Epithelial cell of proximal tubule (primary cell): ENCODE measurements at regions not wholly inside any gene's neighbourhood (a gene's known extent, or its start where the extent isn't known, plus 50 kb on each side); places are given as distances from the start of the nearest gene placed in this dataset.

Experiments
- DNase-seq: peaks from one replicate; pipeline ENCODE4 v3.0.0-alpha.2; 2011; ENCODE audit warnings: low read depth
- H3K4me3 ChIP-seq: 2 replicates; pipeline ENCODE4 v1.5.1; 2011; ENCODE audit warnings: low read depth, mild to moderate bottlenecking, low read length
- TF ChIP-seq, protein P1 (sequence below): conservative IDR thresholded peaks from 2 replicates; pipeline ENCODE4 v1.5.1; 2012; ENCODE audit warnings: low read depth, mild to moderate bottlenecking, low read length

DNA sequence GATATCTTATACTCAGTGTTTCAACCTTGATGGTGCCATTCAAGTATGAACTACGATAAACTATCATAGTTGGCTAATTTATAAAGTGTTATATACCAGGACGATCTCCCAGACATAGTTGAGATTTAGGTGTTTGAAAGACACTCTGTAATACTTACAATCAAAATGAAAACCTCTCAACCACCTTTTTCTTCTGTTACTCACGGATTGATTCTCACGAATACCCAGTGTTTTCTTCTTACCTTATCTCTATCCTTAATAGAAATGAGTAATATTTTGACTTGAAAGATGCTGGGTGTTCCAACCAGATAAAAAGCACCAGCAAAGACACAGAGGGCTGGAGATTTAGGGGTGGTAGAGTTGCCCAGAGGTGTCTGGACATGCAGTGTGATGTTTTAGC is 169.9 kb downstream of the PTCSC3 start:
- TF ChIP-seq, protein P1, sequence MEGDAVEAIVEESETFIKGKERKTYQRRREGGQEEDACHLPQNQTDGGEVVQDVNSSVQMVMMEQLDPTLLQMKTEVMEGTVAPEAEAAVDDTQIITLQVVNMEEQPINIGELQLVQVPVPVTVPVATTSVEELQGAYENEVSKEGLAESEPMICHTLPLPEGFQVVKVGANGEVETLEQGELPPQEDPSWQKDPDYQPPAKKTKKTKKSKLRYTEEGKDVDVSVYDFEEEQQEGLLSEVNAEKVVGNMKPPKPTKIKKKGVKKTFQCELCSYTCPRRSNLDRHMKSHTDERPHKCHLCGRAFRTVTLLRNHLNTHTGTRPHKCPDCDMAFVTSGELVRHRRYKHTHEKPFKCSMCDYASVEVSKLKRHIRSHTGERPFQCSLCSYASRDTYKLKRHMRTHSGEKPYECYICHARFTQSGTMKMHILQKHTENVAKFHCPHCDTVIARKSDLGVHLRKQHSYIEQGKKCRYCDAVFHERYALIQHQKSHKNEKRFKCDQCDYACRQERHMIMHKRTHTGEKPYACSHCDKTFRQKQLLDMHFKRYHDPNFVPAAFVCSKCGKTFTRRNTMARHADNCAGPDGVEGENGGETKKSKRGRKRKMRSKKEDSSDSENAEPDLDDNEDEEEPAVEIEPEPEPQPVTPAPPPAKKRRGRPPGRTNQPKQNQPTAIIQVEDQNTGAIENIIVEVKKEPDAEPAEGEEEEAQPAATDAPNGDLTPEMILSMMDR: no peak
- no peak for DNase-seq
- H3K4me3 ChIP-seq: no peak overlapping the region

DNA sequence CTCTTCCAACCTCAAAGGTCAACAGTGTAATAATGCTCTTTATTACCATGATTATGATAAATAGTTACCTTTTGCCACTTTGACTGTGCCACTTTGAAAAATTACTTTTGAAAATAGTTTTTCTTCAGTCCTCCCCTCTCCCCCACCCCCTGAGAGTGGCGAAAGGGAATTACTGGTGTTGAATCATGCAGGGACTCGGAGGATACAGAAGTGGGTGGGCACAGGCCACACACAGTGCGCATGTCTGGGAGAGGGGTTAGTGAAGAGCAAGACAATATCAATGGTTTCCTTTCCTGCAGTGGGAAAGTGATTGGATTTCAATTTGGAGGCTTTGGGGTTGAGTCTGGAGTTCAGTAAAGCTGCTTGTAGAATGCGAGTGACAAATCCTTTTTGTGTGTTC is 170.9 kb downstream of the PTCSC3 start:
- DNase-seq: no peak
- TF ChIP-seq, protein P1: no peak
- H3K4me3 ChIP-seq: no peak overlapping the region

DNA sequence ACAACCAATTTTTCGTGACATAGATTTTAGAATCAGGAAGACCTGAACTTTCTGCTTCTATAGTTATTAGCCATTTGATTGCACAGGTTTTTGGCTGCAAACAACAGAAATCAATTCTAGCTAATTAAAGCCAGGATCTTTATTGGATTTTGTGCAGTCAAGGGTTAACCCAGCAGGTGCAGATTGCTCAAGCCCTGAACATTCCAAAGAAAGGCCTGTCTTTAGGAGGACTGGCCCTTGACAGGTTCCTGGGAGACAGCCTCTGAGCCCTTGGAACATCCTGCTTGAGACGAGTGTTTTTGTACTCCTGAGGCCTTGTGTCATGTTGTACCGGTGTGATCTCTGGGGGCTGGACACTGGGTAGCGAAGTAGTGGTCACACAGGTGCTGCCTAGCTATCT is 174.6 kb downstream of the PTCSC3 start:
- DNase-seq: no peak
- TF ChIP-seq, protein P1: no peak
- no peak overlapping the region for H3K4me3 ChIP-seq

DNA sequence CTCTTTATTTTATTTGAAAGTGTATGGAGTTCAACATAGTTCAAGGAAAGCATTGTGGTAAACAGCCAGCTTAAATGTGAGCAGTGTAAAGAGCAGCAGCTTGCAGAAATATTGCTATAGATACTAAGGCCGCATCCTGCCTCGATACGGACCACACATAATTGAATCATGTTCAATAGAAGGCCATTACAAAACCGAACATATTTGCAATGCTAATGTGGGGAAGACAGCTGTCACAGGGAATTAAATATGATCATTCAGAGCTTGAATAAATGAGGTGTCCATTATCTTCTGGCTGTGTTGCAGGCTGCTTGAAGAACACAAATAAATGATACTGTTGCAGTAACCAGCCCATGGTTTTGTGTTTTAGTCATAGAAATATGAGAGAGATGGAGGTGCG is 173.2 kb downstream of the BRMS1L start:
- no peak for DNase-seq
- TF ChIP-seq, protein P1: no peak
- H3K4me3 ChIP-seq: no peak overlapping the region

DNA sequence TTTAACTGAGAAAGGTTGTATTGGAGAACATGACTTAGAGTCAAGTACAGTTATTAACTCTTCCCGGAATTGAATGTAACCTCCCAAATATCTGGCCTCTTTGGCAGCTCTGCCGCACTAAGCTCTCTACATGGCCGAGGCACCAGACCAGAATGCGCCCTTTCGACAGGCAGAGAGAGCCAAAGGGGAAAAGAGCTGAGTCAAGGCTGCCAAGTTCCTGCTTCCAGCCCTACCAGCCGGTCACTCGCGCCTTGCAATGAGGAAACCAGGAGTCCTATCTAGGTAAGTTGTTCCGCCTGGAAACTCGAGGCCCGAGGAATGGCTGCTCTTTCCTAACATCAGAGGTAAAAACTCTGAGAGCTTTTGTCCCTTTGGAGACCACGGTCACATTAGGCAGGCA is 172.2 kb downstream of the BRMS1L start:
- no peak for DNase-seq

DNA sequence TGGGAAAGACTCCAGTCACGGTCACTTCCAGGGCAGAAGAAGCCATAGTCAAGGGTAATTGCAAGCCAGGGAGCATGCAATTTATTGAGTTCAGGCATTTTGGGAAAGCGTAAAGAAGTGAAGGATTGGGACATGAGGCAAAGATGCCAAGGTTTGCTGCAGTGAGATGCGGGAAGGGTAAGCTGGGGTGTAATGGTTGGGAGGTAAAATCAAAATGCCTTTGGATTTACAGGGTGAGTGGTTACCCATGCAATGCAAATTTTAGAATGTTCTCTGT is 167.5 kb downstream of the BRMS1L start:
- TF ChIP-seq, protein P1: no peak
- no peak overlapping the region for H3K4me3 ChIP-seq

More for the DNA sequence above, 172.2 kb downstream of the BRMS1L start:
- no peak overlapping the region for H3K4me3 ChIP-seq
- TF ChIP-seq, protein P1: no peak

DNA sequence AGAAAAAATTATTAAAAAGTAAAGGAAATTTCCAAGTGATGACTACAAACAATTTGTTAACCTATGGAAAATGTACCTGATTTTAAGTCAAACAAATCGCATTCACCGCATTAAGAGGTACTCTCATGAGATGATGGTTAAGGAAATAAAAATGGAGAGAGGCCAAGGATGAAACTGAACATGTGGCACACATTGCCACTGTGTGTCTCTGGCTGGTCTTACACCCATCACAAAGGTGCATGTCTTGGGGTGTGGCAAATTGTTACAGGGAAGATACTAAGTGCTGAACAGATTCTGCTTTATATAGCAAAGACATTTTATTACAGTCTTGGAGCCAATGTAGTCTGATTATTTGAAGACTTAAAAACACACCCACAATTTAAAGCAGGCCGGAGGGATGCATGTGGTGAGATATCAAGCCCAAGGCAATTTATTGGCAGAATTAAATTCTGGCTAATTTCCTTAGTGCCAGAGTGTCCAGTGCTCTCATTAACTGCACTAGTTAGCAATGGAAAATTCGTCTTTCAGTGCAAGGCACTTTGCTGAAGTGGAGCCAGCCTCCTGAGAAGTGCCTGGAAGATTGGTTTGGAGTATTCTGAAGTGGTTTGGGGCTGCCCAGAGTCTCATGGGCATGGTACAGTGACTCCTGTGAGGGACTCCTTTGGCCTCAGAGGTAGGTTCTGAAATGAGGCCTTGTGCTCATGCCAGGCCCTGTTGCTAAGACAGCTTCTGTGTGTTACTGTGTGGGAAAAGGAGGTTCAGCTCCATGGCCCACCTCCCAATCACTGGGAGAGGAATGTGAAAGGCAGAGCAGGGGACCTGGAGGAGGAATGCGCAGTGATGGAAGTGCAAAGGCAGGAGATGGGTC is 166.9 kb downstream of the BRMS1L start:
- TF ChIP-seq, protein P1: no peak
- no peak overlapping the region for H3K4me3 ChIP-seq
- DNase-seq: no peak

More for the DNA sequence above, 167.5 kb downstream of the BRMS1L start:
- DNase-seq: no peak
